H1 (cell line): ENCODE measurements at regions not wholly inside any gene's neighbourhood (a gene's known extent, or its start where the extent isn't known, plus 50 kb on each side); places are given as distances from the start of the nearest gene placed in this dataset.

Experiments
- CTCF ChIA-PET: fragments of 300-600 bp; sonication (Branson Sonifier 250); formaldehyde crosslinking; loops from one replicate; lab custom pipeline; 2021; ENCODE audit not compliant: partially characterized antibody; lab: Charles Lee
- POLR2A ChIA-PET: fragments of 300-600 bp; sonication (Branson Sonifier 250); formaldehyde crosslinking; loops from one replicate; lab custom pipeline; 2021; ENCODE audit warnings: inconsistent platforms; ENCODE audit not compliant: partially characterized antibody; lab: Charles Lee
- DNase-seq, 2 experiments: peaks; one replicate each; pipeline versions ENCODE4 v3.0.0 to v3.0.0-alpha.2; 2010 to 2022; ENCODE audit warnings: low spot score in 2 of 2, low read depth in 1 of 2, mixed read lengths in 1 of 2
- FAIRE-seq: peaks from 2 replicates; lab custom pipeline; 2011; peaks lifted over from hg19 to GRCh38; lab: Jason Lieb, UNC
- H2AFZ ChIP-seq: 2 replicates; pipeline ENCODE4 v1.8.1; 2012; ENCODE audit warnings: low read length, inconsistent platforms
- H2AK5ac ChIP-seq: 2 replicates; pipeline ENCODE4 v1.6.1; 2013; ENCODE audit warnings: low read depth, low read length
- H2BK120ac ChIP-seq: replicated peaks from 2 replicates; pipeline ENCODE3; 2013; ENCODE audit warnings: low read depth, low read length, inconsistent platforms
- H2BK12ac ChIP-seq: 2 replicates; pipeline ENCODE4 v1.6.1; 2013; ENCODE audit warnings: low read depth, low read length
- H2BK15ac ChIP-seq: 2 replicates; pipeline ENCODE4 v1.6.1; 2013; ENCODE audit warnings: low read length
- H2BK20ac ChIP-seq: 2 replicates; pipeline ENCODE4 v1.6.1; 2013; ENCODE audit warnings: low read length
- H2BK5ac ChIP-seq: 2 replicates; pipeline ENCODE4 v1.6.1; 2013; ENCODE audit warnings: low read depth, low read length
- H3K14ac ChIP-seq: 2 replicates; pipeline ENCODE4 v1.6.1; 2013; ENCODE audit warnings: inconsistent platforms; ENCODE audit not compliant: insufficient read length
- H3K18ac ChIP-seq: 2 replicates; pipeline ENCODE4 v1.6.1; 2013; ENCODE audit warnings: low read length; ENCODE audit errors: extremely low read depth
- H3K23ac ChIP-seq: 2 replicates; pipeline ENCODE4 v1.6.1; 2013; ENCODE audit warnings: inconsistent platforms; ENCODE audit not compliant: insufficient read length
- H3K23me2 ChIP-seq: 2 replicates; pipeline ENCODE4 v1.6.1; 2013; ENCODE audit warnings: low read depth, low read length
- H3K27ac ChIP-seq: 2 replicates; pipeline ENCODE4 v1.6.1; 2011; ENCODE audit warnings: low read depth, low read length, inconsistent platforms
- H3K27me3 ChIP-seq, 4 experiments: replicated peaks in 1 of 4; 1 replicate in 1 of 4; 2 replicates in 3 of 4; pipeline versions ENCODE4 v1.6.1 to v1.8.1; 2011 to 2013; ENCODE audit warnings: low read length in 3 of 4, mild to moderate bottlenecking in 3 of 4, inconsistent platforms in 2 of 4, mixed read lengths in 2 of 4, moderate library complexity in 1 of 4; ENCODE audit not compliant: control insufficient read depth in 3 of 4, insufficient read depth in 3 of 4; ENCODE audit errors: extremely low read depth in 1 of 4
- H3K36me3 ChIP-seq, 4 experiments: 2 replicates each; pipeline versions ENCODE4 v1.6.1 to v1.8.1; 2011 to 2013; ENCODE audit warnings: mild to moderate bottlenecking in 4 of 4, low read length in 3 of 4, moderate library complexity in 2 of 4, control low read depth in 1 of 4, inconsistent platforms in 1 of 4; ENCODE audit not compliant: insufficient read depth in 4 of 4, control insufficient read depth in 2 of 4
- H3K4ac ChIP-seq: replicated peaks from 2 replicates; pipeline ENCODE3; 2013; ENCODE audit warnings: low read length, low read depth, mixed read lengths, inconsistent platforms; ENCODE audit not compliant: insufficient read length
- H3K4me1 ChIP-seq, 4 experiments: replicated peaks in 1 of 4; 1 replicate in 1 of 4; 2 replicates in 3 of 4; pipeline versions ENCODE4 v1.6.1 to v1.8.1; 2011 to 2013; ENCODE audit warnings: low read length in 3 of 4, inconsistent platforms in 2 of 4, mixed read lengths in 1 of 4; ENCODE audit not compliant: insufficient read depth in 4 of 4, control insufficient read depth in 3 of 4
- H3K4me2 ChIP-seq, 2 experiments: 2 replicates each; pipeline versions ENCODE4 v1.6.1 to v1.8.1; 2011 to 2013; ENCODE audit warnings: low read depth in 2 of 2, low read length in 2 of 2, control low read depth in 1 of 2, inconsistent platforms in 1 of 2, mild to moderate bottlenecking in 1 of 2; ENCODE audit not compliant: insufficient read depth in 1 of 2
- H3K4me3 ChIP-seq, 4 experiments: fragments of 200-600, 300-600 bp in 1 of 4; sonication (generic), shearing (Covaris generic), sonication (Bioruptor Twin) in 1 of 4; 2 replicates each; pipeline versions ENCODE4 v1.5.1 to v1.8.1; 2011 to 2016; ENCODE audit warnings: low read length in 4 of 4, low read depth in 3 of 4, control low read depth in 2 of 4, inconsistent platforms in 2 of 4, mild to moderate bottlenecking in 2 of 4, mixed read lengths in 1 of 4, moderate library complexity in 1 of 4; ENCODE audit not compliant: insufficient read depth in 2 of 4; ENCODE audit errors: extremely low read depth in 1 of 4
- H3K56ac ChIP-seq: replicated peaks from 2 replicates; pipeline ENCODE3; 2013; ENCODE audit warnings: low read depth, mild to moderate bottlenecking, mixed read lengths, low read length, inconsistent platforms; ENCODE audit not compliant: insufficient read length
- H3K79me1 ChIP-seq: 2 replicates; pipeline ENCODE4 v1.6.1; 2013; ENCODE audit warnings: low read depth, low read length, control low read depth
- H3K79me2 ChIP-seq, 2 experiments: 2 replicates each; pipeline versions ENCODE4 v1.6.1 to v1.8.1; 2012 to 2013; ENCODE audit warnings: low read length in 2 of 2, mild to moderate bottlenecking in 2 of 2, inconsistent platforms in 1 of 2; ENCODE audit not compliant: insufficient read depth in 2 of 2, control insufficient read depth in 1 of 2
- H3K9ac ChIP-seq, 4 experiments: replicated peaks in 1 of 4; 1 replicate in 1 of 4; 2 replicates in 3 of 4; pipeline versions ENCODE4 v1.6.1 to v1.8.1; 2011 to 2013; ENCODE audit warnings: low read depth in 3 of 4, low read length in 3 of 4, control low read depth in 2 of 4, mild to moderate bottlenecking in 2 of 4, moderate library complexity in 2 of 4, inconsistent platforms in 1 of 4; ENCODE audit errors: extremely low read depth in 1 of 4
- H3K9me3 ChIP-seq, 2 experiments: 2 replicates each; pipeline versions ENCODE4 v1.6.1 to v1.8.1; 2012 to 2013; ENCODE audit warnings: mild to moderate bottlenecking in 2 of 2, moderate library complexity in 2 of 2, control low read depth in 1 of 2, inconsistent platforms in 1 of 2, low read depth in 1 of 2, low read length in 1 of 2, mixed read lengths in 1 of 2; ENCODE audit not compliant: insufficient read depth in 2 of 2
- H4K20me1 ChIP-seq, 2 experiments: replicated peaks in 1 of 2; 2 replicates each; pipeline versions ENCODE3 to v1.8.1; 2011 to 2013; ENCODE audit warnings: inconsistent platforms in 2 of 2, low read length in 2 of 2, mild to moderate bottlenecking in 1 of 2; ENCODE audit not compliant: insufficient read depth in 2 of 2, control insufficient read depth in 1 of 2
- H4K5ac ChIP-seq: 2 replicates; pipeline ENCODE4 v1.6.1; 2013; ENCODE audit warnings: low read length, low read depth, mixed read lengths, inconsistent platforms; ENCODE audit not compliant: insufficient read length
- H4K8ac ChIP-seq: 2 replicates; pipeline ENCODE4 v1.8.0; 2013; ENCODE audit warnings: mild to moderate bottlenecking, moderate library complexity, low read length, inconsistent platforms; ENCODE audit not compliant: insufficient read depth; ENCODE audit errors: extremely low read depth
- H4K91ac ChIP-seq: replicated peaks from 2 replicates; pipeline ENCODE3; 2013; ENCODE audit warnings: low read length, mixed read lengths, inconsistent platforms; ENCODE audit not compliant: insufficient read length
- HDAC6 ChIP-seq: IDR thresholded peaks from one replicate; pipeline ENCODE4 v1.7.1; 2012; ENCODE audit warnings: low read depth, mild to moderate bottlenecking, inconsistent platforms, low read length, moderate library complexity
- KDM4A ChIP-seq: IDR thresholded peaks from one replicate; pipeline ENCODE4 v1.7.1; 2012; ENCODE audit warnings: low read depth, mild to moderate bottlenecking, moderate library complexity, low read length, inconsistent platforms; ENCODE audit not compliant: severe bottlenecking
- KDM5A ChIP-seq: fragments of 200-600 bp; IDR thresholded peaks from 2 replicates; pipeline ENCODE4 v1.7.1; 2012; ENCODE audit warnings: mild to moderate bottlenecking, low read length, inconsistent platforms, mixed read lengths
- RXRA ChIP-seq: IDR thresholded peaks from 2 replicates; pipeline ENCODE4 v1.6.1; 2011; ENCODE audit warnings: low read depth, mild to moderate bottlenecking, low read length, moderate library complexity; ENCODE audit not compliant: insufficient read depth
- SRF ChIP-seq: IDR thresholded peaks from 2 replicates; pipeline ENCODE4 v1.6.1; 2011; ENCODE audit warnings: mild to moderate bottlenecking, low read depth, low read length, moderate library complexity
- WGBS, 2 experiments: shearing (Covaris generic) in 1 of 2; methylation state at CpG; one replicate each; pipeline versions ENCODE4 v1.1.6 to v1.1.7; 2013 to 2015; ENCODE audit warnings: low lambda C conversion rate in 2 of 2, mixed read lengths in 2 of 2, inconsistent platforms in 1 of 2, low coverage in 1 of 2, missing lambda C conversion rate in 1 of 2; ENCODE audit not compliant: insufficient replicate concordance in 2 of 2, insufficient coverage in 1 of 2, insufficient read length in 1 of 2; ENCODE audit errors: extremely low coverage in 1 of 2, missing lambda C conversion rate in 1 of 2; 5-methylcytosine and 5-hydroxymethylcytosine counted together

DNA sequence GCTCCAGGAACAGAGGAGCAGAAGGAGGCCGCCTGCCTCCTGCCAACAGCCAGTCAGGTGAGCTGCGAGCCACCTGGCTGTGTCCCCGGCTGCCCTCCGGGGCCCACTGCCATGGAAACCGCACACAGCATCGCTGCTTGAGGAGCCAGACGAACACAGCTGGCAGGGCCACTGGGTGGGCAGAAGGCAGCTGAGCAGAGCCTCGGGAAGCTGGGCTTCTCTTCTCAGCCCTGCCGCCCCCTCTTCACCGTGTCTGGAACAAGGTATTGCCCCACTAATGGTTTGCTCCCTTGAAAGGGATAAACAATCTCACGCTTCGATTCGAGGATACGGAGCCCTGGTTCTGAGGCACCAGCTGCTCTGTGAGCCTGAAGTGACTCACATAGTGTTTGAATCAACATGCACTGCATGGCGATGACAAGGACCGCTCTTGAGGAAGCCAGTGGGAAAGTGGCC is 63.7 kb upstream of the RUFY1 start:
- H3K14ac ChIP-seq, result no peak overlapping the region
- H3K79me1 ChIP-seq, result no peaks in the 10 kb centered on the region
- H4K20me1 ChIP-seq, result no peaks in the 10 kb centered on the region
- no peaks in the 10 kb centered on the region for H3K4me1 ChIP-seq
- POLR2A ChIA-PET, result no interaction called here
- H3K23ac ChIP-seq, result no peak overlapping the region
- H3K18ac ChIP-seq, result no peak overlapping the region
- no peak overlapping the region for H3K4me3 ChIP-seq
- WGBS, 2 experiments, result 90% methylated on average over 16 of the region's 16 CpGs; no CpG with 5 or more reads in 1 of the 2 experiments
- H3K27ac ChIP-seq, result no peak overlapping the region
- no peak overlapping the region for H2BK12ac ChIP-seq
- no peak overlapping the region for H3K56ac ChIP-seq
- no peak for FAIRE-seq
- no peak overlapping the region for H3K9ac ChIP-seq
- no peaks in the 10 kb centered on the region for H3K9me3 ChIP-seq
- H4K8ac ChIP-seq, result no peak overlapping the region; the same call in 1 of the 2 replicates
- H2BK15ac ChIP-seq, result no peak overlapping the region
- H3K23me2 ChIP-seq, result no peaks in the 10 kb centered on the region
- no peak overlapping the region for H4K91ac ChIP-seq
- no peak for DNase-seq
- no peak overlapping the region for H2BK120ac ChIP-seq
- H3K27me3 ChIP-seq, result no peaks in the 10 kb centered on the region; a peak in 1 of 7 replicates
- no peak overlapping the region for H4K5ac ChIP-seq
- CTCF ChIA-PET, result interaction anchor here (1.2 to 1.5 kb wide), 3 partner anchors 105 to 343 kb away, joined by 3 read pairs; no protein-coding TSS in a partner anchor
- H2AK5ac ChIP-seq, result no peak overlapping the region
- no peak overlapping the region for H3K4me2 ChIP-seq
- no peak overlapping the region for H2BK5ac ChIP-seq
- no peak overlapping the region for H3K4ac ChIP-seq
- H3K36me3 ChIP-seq, result no peaks in the 10 kb centered on the region
- no peak overlapping the region for H2AFZ ChIP-seq
- no peak overlapping the region for H2BK20ac ChIP-seq
- H3K79me2 ChIP-seq, result no peaks in the 10 kb centered on the region
- no peak for TF ChIP-seq KDM4A
- TF ChIP-seq KDM5A, result no peak
- TF ChIP-seq RXRA, result no peak
- no peak for TF ChIP-seq SRF
- no peak for TF ChIP-seq HDAC6
